ENCODE measurements at regions not wholly inside any gene's neighbourhood (a gene's known extent, or its start where the extent isn't known, plus 50 kb on each side); places are given as distances from the start of the nearest gene placed in this dataset.
A peak's percentile ranks its signal among the peaks of the same experiment; 100 is the strongest.

DNA sequence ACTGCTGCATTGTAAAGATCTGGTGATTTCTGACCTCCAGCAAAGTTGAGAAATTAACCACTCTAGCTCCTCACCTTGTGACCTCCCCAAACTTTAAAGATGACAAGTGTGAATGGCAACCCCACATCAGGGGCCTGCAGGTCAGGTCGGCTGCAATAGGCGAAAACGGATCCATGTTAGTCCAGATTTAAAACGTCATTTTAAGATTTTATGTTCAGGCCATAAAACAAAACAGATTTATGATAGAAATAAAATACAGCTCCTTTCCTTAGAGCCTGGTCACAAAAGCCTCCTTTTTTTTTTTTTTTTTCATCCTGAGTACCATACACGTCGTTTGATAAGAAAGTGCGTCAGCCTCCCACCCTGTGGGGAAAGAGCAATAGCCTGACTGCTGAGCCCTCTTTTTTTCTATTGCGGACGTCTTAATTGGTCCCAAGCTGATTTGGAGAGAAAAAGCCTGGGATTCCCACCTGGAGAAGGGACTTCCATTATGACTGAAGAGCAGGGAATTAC lies 519.2 kb upstream of the NOX3 start:
- Histone ChIP-seq H3K4me3 (no peak overlapping the region), H3K36me3 (ENCODE audit: control insufficient read depth in 4 of 4, insufficient read depth in 4 of 4, low read length in 4 of 4) (no peaks in the 10 kb centered on the region), H3K4me1 (ENCODE audit: control insufficient read depth in 5 of 5, insufficient read depth in 5 of 5, low read length in 5 of 5) (peaks cover 0 to 14% (median 4%) of the 10 kb centered on the region in 5 donors), H3K9ac (ENCODE audit: insufficient read depth in 1 of 2, low read length in 2 of 2) (no peak overlapping the region), H3K9me3 (ENCODE audit: control insufficient read depth in 4 of 4, insufficient read depth in 3 of 4, low read length in 3 of 4) (no peaks in the 10 kb centered on the region), H3K27ac (ENCODE audit: low read depth in 1 of 2, low read length in 1 of 2) (no peak overlapping the region), H3K27me3 (ENCODE audit: control insufficient read depth in 3 of 3, insufficient read depth in 3 of 3, low read length in 2 of 3) (no peaks in the 10 kb centered on the region)
- WGBS, 2 donors, result 81 to 89% methylated on average over 9 of the region's 9 CpGs
- DNase-seq, result peak in 1 of 3 donors; percentile 14
- ATAC-seq (ENCODE audit: insufficient read depth, low FRiP score), result no peak
- TF ChIP-seq, protein P1, sequence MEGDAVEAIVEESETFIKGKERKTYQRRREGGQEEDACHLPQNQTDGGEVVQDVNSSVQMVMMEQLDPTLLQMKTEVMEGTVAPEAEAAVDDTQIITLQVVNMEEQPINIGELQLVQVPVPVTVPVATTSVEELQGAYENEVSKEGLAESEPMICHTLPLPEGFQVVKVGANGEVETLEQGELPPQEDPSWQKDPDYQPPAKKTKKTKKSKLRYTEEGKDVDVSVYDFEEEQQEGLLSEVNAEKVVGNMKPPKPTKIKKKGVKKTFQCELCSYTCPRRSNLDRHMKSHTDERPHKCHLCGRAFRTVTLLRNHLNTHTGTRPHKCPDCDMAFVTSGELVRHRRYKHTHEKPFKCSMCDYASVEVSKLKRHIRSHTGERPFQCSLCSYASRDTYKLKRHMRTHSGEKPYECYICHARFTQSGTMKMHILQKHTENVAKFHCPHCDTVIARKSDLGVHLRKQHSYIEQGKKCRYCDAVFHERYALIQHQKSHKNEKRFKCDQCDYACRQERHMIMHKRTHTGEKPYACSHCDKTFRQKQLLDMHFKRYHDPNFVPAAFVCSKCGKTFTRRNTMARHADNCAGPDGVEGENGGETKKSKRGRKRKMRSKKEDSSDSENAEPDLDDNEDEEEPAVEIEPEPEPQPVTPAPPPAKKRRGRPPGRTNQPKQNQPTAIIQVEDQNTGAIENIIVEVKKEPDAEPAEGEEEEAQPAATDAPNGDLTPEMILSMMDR (IDR thresholded peaks at IDR 0.05; ENCODE audit: control extremely low read depth, extremely low read depth), result no peak

DNA sequence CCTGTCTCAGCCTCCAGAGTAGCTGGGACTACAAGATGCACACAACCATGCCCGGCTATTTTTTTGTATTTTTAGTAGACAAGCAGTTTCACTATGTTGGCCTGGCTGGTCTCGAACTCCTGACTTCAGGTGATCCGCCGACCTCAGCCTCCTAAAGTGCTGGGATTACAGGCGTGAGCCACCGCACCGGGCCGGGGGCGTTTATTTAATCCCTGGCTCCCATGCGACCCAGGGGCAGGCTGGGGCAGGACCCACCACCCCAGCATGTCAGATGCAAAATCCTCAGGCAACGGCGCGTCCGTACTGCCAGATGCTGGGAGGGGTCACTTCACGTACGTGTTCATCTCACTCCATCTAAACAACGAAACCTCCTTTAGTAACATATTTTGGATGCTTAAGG lies 518.7 kb upstream of the NOX3 start:
- 95% methylated on average over 17 of the region's 17 CpGs for WGBS, 2 donors
- DNase-seq (no peak), ATAC-seq (ENCODE audit: insufficient read depth, low FRiP score) (no peak)

DNA sequence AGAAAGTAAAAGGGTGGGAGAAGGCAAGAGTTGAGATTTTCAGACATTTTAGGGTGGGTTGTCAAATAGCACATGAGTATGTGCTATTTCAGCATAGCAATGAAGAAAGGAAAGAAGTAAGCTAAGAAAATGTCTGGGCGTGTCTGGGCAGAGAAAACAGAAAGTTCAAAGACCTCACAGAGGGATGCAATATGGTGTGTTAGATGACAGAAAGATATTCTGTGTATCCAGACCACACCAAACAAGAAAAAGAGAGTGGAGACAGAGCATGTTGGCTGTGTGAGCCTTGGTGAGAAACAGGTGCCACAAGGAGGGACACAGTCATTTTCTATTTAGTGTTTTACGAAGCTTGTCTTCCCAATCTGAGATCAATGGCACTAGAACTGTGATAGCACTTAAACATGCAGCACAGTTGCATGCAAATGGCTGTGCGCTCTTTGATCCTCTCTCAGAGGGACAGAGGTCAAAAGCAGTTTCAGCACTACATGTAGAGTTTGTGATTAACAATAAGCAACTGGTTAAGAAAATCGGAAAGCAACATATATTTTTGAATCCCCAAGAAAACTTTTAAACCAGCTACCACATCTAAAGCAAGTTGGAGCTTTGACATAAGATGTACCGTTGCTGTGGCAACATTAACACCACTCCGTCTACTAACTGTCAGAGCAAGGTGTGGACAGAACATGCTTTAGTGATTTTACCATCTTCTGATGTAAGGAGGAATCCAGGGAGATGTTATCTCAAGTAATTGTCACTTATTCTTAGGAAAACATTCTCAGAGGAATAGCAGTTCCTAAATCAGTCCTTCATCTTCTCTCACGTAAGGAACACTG lies 515.5 kb upstream of the NOX3 start:
- ATAC-seq (ENCODE audit: insufficient read depth, low FRiP score), result no peak
- Histone ChIP-seq H3K27me3 (ENCODE audit: control insufficient read depth in 3 of 3, insufficient read depth in 3 of 3, low read length in 2 of 3) (no peaks in the 10 kb centered on the region), H3K4me1 (ENCODE audit: control insufficient read depth in 5 of 5, insufficient read depth in 5 of 5, low read length in 5 of 5) (peaks cover 0 to 20% (median 4%) of the 10 kb centered on the region in 5 donors), H3K36me3 (ENCODE audit: control insufficient read depth in 4 of 4, insufficient read depth in 4 of 4, low read length in 4 of 4) (no peaks in the 10 kb centered on the region), H3K9me3 (ENCODE audit: control insufficient read depth in 4 of 4, insufficient read depth in 3 of 4, low read length in 3 of 4) (no peaks in the 10 kb centered on the region), H3K4me3 (no peak overlapping the region), H3K27ac (ENCODE audit: low read depth in 1 of 2, low read length in 1 of 2) (no peak overlapping the region), H3K9ac (ENCODE audit: insufficient read depth in 1 of 2, low read length in 2 of 2) (no peak overlapping the region)
- peak in 1 of 3 donors; percentile 30 for DNase-seq
- 62 to 85% methylated on average over 7 of the region's 7 CpGs for WGBS, 2 donors
- TF ChIP-seq, protein P1 (IDR thresholded peaks at IDR 0.05; ENCODE audit: control extremely low read depth, extremely low read depth), result no peak

More for the DNA sequence above, 518.7 kb upstream of the NOX3 start:
- H3K36me3 ChIP-seq (ENCODE audit: control insufficient read depth in 4 of 4, insufficient read depth in 4 of 4, low read length in 4 of 4), result no peaks in the 10 kb centered on the region
- TF ChIP-seq, protein P1 (IDR thresholded peaks at IDR 0.05; ENCODE audit: control extremely low read depth, extremely low read depth), result no peak
- H3K4me3 ChIP-seq, result no peak overlapping the region
- no peaks in the 10 kb centered on the region for H3K9me3 ChIP-seq (ENCODE audit: control insufficient read depth in 4 of 4, insufficient read depth in 3 of 4, low read length in 3 of 4)
- no peaks in the 10 kb centered on the region for H3K27me3 ChIP-seq (ENCODE audit: control insufficient read depth in 3 of 3, insufficient read depth in 3 of 3, low read length in 2 of 3)
- peaks cover 0 to 13% (median 4%) of the 10 kb centered on the region in 5 donors for H3K4me1 ChIP-seq (ENCODE audit: control insufficient read depth in 5 of 5, insufficient read depth in 5 of 5, low read length in 5 of 5)
- no peak overlapping the region for H3K27ac ChIP-seq (ENCODE audit: low read depth in 1 of 2, low read length in 1 of 2)
- no peak overlapping the region for H3K9ac ChIP-seq (ENCODE audit: insufficient read depth in 1 of 2, low read length in 2 of 2)
